ENCODE measurements at regions not wholly inside any gene's neighbourhood (a gene's known extent, or its start where the extent isn't known, plus 50 kb on each side); places are given as distances from the start of the nearest gene placed in this dataset.

DNA sequence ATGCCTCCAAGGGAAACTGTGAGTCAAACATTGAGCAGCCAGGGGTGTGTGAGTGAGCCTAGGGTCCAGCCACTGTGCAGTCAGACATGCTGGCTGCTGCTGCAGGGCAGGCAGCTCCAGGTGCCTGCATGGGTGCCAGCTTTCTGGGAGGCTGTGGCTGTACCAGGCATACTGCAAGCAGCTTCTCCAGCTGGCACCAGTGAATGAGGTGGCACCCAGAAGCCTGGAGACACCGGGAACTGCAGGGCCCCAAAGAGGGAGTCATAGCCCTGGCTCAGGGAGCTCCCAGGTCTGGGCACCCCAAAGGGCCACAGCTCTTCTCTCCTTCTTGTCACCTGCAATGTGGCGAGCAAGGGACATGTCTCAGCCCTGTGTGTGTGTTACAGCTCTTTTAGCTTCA, 283.2 kb downstream of the RPRM start:
- no peak for ATAC-seq

DNA sequence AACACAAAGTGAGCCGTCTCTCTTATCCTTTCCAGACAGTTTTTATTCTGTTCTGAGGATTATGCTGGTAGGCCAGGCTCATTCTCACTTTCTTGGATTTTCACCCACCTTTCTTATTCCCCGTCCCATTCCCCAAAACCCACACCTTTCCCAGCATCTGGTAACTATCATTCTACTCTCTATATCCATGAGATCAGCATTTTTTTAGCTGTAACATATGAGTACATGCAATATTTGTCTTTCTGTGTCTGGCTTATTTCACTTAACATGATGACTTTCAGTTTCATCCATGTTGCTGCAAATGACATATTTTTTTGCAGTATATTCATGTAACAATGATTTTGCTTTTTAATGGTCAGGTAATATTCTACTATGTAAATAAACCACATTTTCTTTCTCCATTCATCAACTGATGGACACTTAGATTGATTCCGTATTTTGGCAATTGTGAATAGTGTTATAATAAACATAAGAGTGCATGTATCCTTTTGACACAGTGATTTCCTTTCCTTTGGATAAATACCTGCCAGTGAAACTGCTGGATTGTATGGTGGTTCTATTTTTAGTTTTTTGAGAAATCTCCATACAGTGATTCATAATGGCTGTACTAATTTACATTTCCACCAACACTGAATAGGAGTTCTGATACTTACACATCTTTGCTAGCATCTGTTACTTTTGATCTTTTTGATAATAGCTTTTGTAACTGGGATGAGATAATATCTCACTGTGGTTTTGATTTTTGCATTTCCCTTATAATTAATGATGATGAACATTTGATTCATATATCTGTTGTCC, 289.3 kb downstream of the RPRM start:
- ATAC-seq: no peak

- ATAC-seq: no peak
Measured at GRCh38 chr2:153179808-153180207, 298.8 kb downstream of the RPRM start.

DNA sequence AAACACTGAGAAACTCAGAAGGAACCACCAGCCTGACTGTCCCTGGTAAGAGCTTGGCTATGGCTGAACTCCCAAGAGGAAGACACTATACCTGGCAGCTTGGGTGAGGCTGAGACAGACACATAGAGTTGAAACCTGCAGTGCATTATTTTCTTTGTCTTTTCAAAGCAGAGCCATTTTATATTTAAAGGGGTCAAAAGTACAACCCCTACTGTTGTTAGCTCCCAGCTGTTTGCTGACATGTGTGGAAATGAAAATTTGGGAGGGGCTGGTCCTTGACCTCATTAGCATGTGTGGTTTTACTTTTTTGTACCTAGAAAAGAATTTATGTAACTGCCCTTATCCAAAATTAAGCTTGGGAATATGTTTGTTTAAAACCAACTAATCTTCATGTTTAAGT, 309.0 kb downstream of the RPRM start:
- no peak for ATAC-seq

- no peak for ATAC-seq
Measured at GRCh38 chr2:153165021-153165420, 313.5 kb downstream of the RPRM start.

GRCh38 chr2:153163055-153163454, 315.5 kb downstream of the RPRM start:
- ATAC-seq: no peak

DNA sequence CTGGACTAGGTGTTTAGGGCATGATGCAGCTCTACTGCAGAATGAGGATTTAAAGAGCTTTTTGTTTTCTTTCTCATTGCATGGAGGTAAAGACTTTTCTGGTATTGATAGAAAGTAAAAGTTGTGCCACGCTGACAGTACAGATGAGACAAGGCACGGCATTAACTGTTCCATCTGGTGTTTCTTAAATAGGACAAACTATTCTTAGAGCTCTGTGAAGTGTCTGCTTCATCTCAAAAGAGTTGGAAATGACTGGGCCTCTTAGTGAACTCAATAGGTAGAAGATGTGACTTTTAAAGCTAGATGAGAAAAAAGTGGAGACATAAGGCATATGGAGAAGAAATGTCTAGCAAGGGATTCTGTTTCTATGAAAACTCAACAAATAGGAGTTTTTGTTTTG, 321.8 kb downstream of the RPRM start:
- no peak for ATAC-seq

GRCh38 chr2:153152036-153152435, 326.5 kb downstream of the RPRM start:
- no peak for ATAC-seq

DNA sequence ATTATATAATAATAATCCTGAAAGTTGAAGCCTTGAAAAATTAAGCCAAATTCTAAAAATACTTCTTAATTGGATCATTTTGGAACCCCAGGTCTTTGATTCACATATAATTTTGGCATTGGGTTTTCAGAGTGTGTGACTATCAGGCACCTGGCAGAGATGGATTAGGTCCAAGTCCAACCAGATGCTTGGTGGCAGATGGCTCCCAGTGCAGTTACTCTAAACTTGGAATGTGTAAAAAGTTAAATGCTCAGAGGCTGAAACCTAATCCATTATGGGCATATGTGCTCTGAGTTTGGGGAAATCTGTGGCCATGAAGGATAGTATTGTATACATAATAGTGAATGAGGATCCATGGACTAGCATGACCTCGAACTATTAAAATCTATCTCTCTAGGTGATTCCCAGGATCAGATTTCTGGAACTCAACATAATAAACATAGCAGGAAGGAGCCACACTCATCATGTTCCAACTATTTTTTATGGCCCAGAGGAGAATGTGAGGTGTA, 333.0 kb downstream of the RPRM start:
- ATAC-seq: no peak

GRCh38 chr2:153143540-153143939, 335.0 kb downstream of the RPRM start:
- ATAC-seq: no peak

DNA sequence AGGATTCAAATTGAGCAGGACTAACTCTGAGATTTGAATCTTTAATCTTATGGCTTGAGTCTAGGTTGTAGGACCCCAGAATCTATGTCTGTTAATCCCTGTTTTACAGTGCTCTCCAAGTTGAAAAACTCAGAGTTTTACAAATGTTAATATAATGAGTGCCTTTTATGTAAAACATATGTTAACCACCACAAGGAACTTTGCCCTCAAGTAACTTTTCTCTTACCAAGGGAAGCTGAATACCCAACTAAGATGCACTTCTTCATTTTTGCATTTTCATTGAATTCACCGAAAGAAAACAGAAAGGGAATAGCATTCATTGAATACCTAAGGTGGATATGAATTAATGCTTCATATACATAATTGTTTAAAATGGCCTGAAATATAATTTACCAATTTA, 338.1 kb downstream of the RPRM start:
- ATAC-seq: no peak

GRCh38 chr2:153138651-153139375, 339.7 kb downstream of the RPRM start:
- no peak for ATAC-seq

GRCh38 chr2:153136216-153136615, 342.3 kb downstream of the RPRM start:
- no peak for ATAC-seq

DNA sequence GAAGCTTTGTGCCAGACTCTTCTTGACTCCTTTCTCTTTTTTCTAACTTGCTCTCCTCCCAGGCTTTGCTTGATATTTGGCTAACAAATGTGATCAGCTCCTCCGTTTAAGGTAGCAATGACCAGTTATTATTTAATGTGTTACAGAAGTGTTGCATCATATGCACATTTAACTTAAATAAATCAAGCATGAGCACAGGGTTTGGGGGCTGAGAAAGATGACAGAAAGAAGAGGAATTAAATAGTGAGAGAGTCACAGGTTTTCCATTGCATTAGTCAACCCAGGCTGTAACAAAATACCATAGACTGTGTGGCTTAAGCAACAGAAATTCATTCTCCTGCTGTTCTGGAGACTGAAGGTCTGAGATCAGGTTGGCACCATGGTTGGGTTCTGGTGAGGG, 343.8 kb downstream of the RPRM start:
- no peak for ATAC-seq

GRCh38 chr2:153133716-153134115, 344.8 kb downstream of the RPRM start:
- ATAC-seq: no peak

DNA sequence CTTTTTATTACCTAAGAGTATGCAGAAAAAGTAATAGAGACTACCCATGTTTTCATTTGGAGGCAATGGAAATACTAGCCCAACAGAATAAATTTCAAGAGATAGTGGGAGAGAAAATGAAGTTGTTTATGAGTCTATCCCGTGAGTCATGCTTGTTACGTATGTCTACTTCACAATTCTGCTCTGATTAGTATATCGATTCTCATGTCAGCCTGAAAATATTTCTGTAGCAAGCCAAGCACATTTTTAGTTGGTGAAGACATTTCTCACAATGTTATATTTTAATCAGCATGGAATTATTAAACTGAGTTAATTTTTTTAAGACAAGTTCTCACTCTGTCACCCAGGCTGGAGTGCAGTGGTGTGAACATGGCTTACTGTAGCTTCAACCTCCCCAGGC, 346.1 kb downstream of the RPRM start:
- ATAC-seq: no peak

DNA sequence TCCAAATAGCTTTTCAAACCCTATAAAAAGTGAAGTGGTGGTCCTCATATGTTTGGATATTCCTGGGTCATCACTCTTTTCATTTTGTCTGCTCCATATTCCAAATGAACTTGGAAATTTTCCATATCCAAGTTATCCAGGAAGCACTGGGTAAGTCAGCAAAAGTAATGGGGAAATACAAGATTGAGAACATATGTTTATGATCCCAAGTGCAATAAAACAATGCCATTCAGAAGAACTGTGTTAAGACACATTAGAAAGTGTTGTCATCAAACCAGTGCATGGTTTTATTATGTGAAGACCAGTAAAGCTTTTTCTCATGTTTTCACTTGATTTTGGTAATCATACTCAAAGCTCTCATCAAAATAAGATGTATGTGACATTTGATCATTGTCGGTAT, 363.4 kb downstream of the RPRM start:
- ATAC-seq: no peak

DNA sequence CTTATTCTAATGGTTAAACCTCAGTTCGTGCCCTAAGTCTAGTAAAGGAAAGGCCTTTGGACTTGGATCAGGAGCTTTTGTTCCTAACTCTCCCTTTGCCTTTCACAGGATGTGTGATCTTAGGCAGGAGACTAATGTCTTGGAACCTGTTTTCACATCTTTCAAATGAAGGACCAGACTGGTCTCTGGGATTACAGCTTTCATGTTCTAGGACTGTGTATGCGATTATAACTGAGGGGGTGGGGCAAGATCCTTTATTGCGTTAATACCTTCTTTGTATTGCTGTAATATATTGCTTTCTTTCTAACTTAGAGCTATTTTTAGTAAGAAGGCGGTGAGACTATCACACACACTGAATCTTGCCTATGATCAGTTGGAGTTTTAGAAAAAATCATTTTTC, 368.1 kb downstream of the RPRM start:
- no peak for ATAC-seq

DNA sequence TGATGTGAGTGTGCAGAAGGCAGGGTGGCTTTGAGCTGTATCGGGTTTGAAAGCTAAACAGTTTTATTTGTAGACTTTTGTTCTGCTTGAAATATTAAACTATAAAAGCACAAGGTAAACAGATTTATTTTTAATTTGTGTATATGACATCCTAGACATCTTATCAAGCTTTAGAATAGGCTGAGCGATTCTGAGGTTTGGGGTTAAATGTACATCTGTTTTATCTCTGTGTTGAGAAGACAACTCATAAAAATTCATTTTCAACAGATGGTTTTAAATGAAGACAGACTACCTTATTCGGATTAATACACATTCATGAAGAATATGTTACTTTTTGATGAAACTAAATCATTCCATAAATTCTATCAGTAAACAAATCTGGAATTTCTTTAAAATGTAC, 368.8 kb downstream of the RPRM start:
- ATAC-seq: no peak

GRCh38 chr2:153106802-153107477, 371.6 kb downstream of the RPRM start:
- ATAC-seq: no peak

DNA sequence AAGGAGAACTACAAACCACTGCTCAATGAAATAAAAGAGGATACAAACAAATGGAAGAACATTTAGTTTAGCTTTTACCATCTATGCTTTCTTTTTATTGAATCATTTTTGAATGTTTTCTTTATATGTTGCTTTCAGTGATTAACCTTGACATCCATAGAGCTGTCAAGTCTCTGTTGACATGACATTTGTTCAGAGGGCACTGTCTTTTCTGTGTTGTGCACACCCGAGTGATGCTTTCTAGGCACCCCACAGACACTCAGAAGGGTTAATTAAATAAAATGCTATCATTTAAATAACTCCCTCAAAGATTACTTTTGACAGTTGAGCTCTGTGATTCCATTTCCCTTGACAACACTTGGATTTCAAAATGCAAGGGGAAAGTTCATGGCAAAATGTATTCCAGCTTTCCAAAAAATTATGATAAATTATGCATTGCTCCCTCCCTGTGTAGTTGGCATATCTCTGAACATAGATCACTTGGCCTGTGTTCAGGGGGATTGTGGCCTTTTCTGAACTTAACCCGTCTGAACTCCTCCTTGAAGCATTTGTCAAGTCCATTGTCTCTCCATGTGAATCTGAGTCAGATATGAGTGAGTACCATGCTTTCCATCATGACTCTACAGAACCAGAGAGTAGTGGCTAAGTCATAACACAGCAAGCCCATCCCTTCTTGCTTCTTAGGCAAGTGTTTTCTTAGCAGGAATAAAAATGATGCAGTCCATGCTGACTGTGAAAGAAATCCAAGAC, 372.6 kb downstream of the RPRM start:
- no peak for ATAC-seq

- no peak for ATAC-seq
Measured at GRCh38 chr2:153101187-153101586, 377.4 kb downstream of the RPRM start.

DNA sequence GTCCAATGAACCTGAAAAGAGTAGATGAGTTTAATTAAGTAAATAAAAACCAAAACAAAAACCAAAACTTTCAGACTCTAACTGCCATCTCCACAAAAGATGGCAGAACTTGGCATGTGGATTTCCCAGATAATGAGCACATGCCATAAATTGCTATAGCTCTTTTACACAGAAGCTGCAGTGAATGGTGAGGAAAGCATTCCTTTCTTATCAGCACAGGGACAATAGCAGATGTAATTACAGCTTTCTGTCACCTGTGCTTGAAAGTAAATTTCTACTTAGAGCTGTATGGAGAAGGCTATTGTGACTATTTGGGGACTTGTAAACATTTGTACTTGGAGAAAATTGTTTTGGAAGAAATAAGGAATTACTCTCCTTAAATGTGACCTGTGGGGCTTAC, 378.4 kb downstream of the RPRM start:
- no peak for ATAC-seq
